HCT116 (cell line): ENCODE measurements at regions not wholly inside any gene's neighbourhood (a gene's known extent, or its start where the extent isn't known, plus 50 kb on each side); places are given as distances from the start of the nearest gene placed in this dataset.

Experiments
- ATAC-seq: fragments of 200-7000 bp; cut with Tn5 transposase; 2 replicates; pipeline ENCODE4 v1.9.1; 2020; ENCODE audit warnings: mild to moderate bottlenecking, moderate library complexity
- BruUV-seq: library from RNA; stranded (reverse); fragments of 400-500 nt; replicated peaks from 2 replicates; lab custom pipeline; 2021; lab: Mats Ljungman, UMichigan
- CTCF ChIA-PET: fragments of 300-600 bp; sonication (Branson Sonifier 250); formaldehyde crosslinking; loops from one replicate; lab custom pipeline; 2021; ENCODE audit warnings: antibody characterized with exemption; lab: Charles Lee
- POLR2A ChIA-PET: fragments of 300-600, 350-600 bp; sonication (Branson Sonifier 250); formaldehyde crosslinking; loops from one replicate; lab custom pipeline; 2021; ENCODE audit warnings: antibody characterized with exemption; lab: Charles Lee
- RAD21 ChIA-PET, 2 experiments: fragments of 300-600 bp; sonication (Branson Sonifier 250); formaldehyde crosslinking; loops; one replicate each; lab custom pipeline; 2023; ENCODE audit warnings: low total read pairs in 2 of 2; ENCODE audit not compliant: uncharacterized antibody in 2 of 2, unreplicated experiment in 2 of 2, low non-redundant PET in 1 of 2; lab: Charles Lee
- DNase-seq: peaks from one replicate; pipeline ENCODE4 v3.0.0-alpha.2; 2010; ENCODE audit warnings: low read depth, low spot score
- H2AFZ ChIP-seq: fragments of 200-600 bp; shearing (Covaris generic), sonication (generic); 2 replicates; pipeline ENCODE4 v1.6.1; 2017; ENCODE audit warnings: low read depth, mixed run types, mixed read lengths, antibody characterized with exemption, low read length; ENCODE audit not compliant: poor library complexity, severe bottlenecking
- H3K27ac ChIP-seq: 2 replicates; pipeline ENCODE4 v1.5.1; 2012; ENCODE audit warnings: low read depth, low read length
- H3K27me3 ChIP-seq: fragments of 200-600 bp; sonication (generic); 2 replicates; pipeline ENCODE4 v1.6.1; 2016; ENCODE audit warnings: mixed run types, low read length, mixed read lengths; ENCODE audit not compliant: insufficient read depth
- H3K36me3 ChIP-seq, 2 experiments: fragments of 200-500 bp in 1 of 2; fragments of 200-600 bp in 1 of 2; sonication (Bioruptor generic) in 1 of 2; sonication (generic) in 1 of 2; 2 replicates each; pipeline versions ENCODE4 v1.5.1 to v1.6.1; 2014 to 2016; ENCODE audit warnings: low read length in 2 of 2, inconsistent platforms in 1 of 2, mixed read lengths in 1 of 2, mixed run types in 1 of 2; ENCODE audit not compliant: insufficient read depth in 2 of 2, control insufficient read depth in 1 of 2
- H3K4me1 ChIP-seq, 2 experiments: fragments of 200-600 bp in 1 of 2; sonication (generic) in 1 of 2; 2 replicates each; pipeline versions ENCODE4 v1.5.1 to v1.6.1; 2012 to 2017; ENCODE audit warnings: low read length in 2 of 2, inconsistent platforms in 1 of 2, mild to moderate bottlenecking in 1 of 2, mixed read lengths in 1 of 2, mixed run types in 1 of 2, moderate library complexity in 1 of 2; ENCODE audit not compliant: insufficient read depth in 2 of 2, control insufficient read depth in 1 of 2
- H3K4me2 ChIP-seq: fragments of 200-600 bp; sonication (generic); 2 replicates; pipeline ENCODE4 v1.6.1; 2017; ENCODE audit warnings: mixed run types, low read length, mixed read lengths
- H3K4me3 ChIP-seq, 2 experiments: fragments of 200-600 bp in 1 of 2; sonication (generic) in 1 of 2; replicated peaks in 1 of 2; 2 replicates each; pipeline ENCODE4 v1.5.1; 2011 to 2016; ENCODE audit warnings: low read length in 2 of 2, control low read depth in 1 of 2, low read depth in 1 of 2, mild to moderate bottlenecking in 1 of 2, mixed read lengths in 1 of 2, mixed run types in 1 of 2
- H3K79me2 ChIP-seq: fragments of 200-600 bp; sonication (generic); 2 replicates; pipeline ENCODE4 v1.6.1; 2017; ENCODE audit warnings: mild to moderate bottlenecking, mixed run types, low read length, moderate library complexity, mixed read lengths; ENCODE audit not compliant: insufficient read depth
- H3K9ac ChIP-seq: fragments of 200-600 bp; sonication (generic); 2 replicates; pipeline ENCODE4 v1.6.1; 2016; ENCODE audit warnings: low read length, mixed read lengths
- H3K9me2 ChIP-seq: fragments of 200-600 bp; sonication (generic), shearing (Covaris generic); 2 replicates; pipeline ENCODE4 v1.6.1; 2017; ENCODE audit warnings: mixed run types, mild to moderate bottlenecking, moderate library complexity; ENCODE audit not compliant: insufficient read depth
- H3K9me3 ChIP-seq, 2 experiments: fragments of 200-500 bp in 1 of 2; fragments of 200-600 bp in 1 of 2; sonication (Bioruptor generic) in 1 of 2; sonication (generic) in 1 of 2; 2 replicates each; pipeline ENCODE4 v1.6.1; 2014 to 2017; ENCODE audit warnings: low read length in 2 of 2, mixed read lengths in 2 of 2, inconsistent platforms in 1 of 2, low read depth in 1 of 2, mild to moderate bottlenecking in 1 of 2, mixed run types in 1 of 2, moderate library complexity in 1 of 2; ENCODE audit not compliant: control insufficient read depth in 1 of 2, insufficient read depth in 1 of 2
- H4K20me1 ChIP-seq: fragments of 200-600 bp; sonication (generic), shearing (Covaris generic); 2 replicates; pipeline ENCODE4 v1.6.1; 2017; ENCODE audit warnings: mixed run types, mild to moderate bottlenecking, moderate library complexity; ENCODE audit not compliant: insufficient read depth
- ATF3 ChIP-seq: IDR thresholded peaks from 2 replicates; pipeline ENCODE4 v1.6.1; 2012
- CBX3 ChIP-seq: IDR thresholded peaks from 2 replicates; pipeline ENCODE4 v1.6.1; 2012; ENCODE audit warnings: low read depth
- CEBPB ChIP-seq: IDR thresholded peaks from 2 replicates; pipeline ENCODE4 v1.6.1; 2012; ENCODE audit warnings: low read depth
- EGR1 ChIP-seq: IDR thresholded peaks from 2 replicates; pipeline ENCODE4 v1.6.1; 2012; ENCODE audit warnings: low read depth
- EZH2 ChIP-seq: fragments of 200-600 bp; sonication (generic); IDR thresholded peaks from 2 replicates; pipeline ENCODE4 v1.6.1; 2017; ENCODE audit warnings: antibody characterized with exemption, mixed run types
- EZH2phosphoT487 ChIP-seq: fragments of 200-600 bp; IDR thresholded peaks from 2 replicates; pipeline ENCODE4 v1.6.1; 2018; ENCODE audit warnings: antibody characterized with exemption, borderline replicate concordance
- FOSL1 ChIP-seq: IDR thresholded peaks from 2 replicates; pipeline ENCODE4 v1.6.1; 2012; ENCODE audit warnings: low read depth
- JUND ChIP-seq: IDR thresholded peaks from 2 replicates; pipeline ENCODE4 v1.6.1; 2012
- POLR2A ChIP-seq: IDR thresholded peaks from 2 replicates; pipeline ENCODE4 v1.7.0; 2011; ENCODE audit warnings: borderline replicate concordance; ENCODE audit not compliant: insufficient read depth, insufficient read length; ENCODE audit errors: extremely low read depth
- POLR2AphosphoS5 ChIP-seq: IDR thresholded peaks from 2 replicates; pipeline ENCODE4 v1.6.1; 2011; ENCODE audit warnings: mild to moderate bottlenecking, low read depth, low read length, moderate library complexity
- SP1 ChIP-seq: IDR thresholded peaks from 2 replicates; pipeline ENCODE4 v1.6.1; 2012; ENCODE audit warnings: low read depth
- SRF ChIP-seq: IDR thresholded peaks from 2 replicates; pipeline ENCODE4 v1.6.1; 2012; ENCODE audit warnings: low read depth
- TCF7L2 ChIP-seq: IDR thresholded peaks from 2 replicates; pipeline ENCODE4 v1.7.0; 2011; ENCODE audit warnings: borderline replicate concordance, inconsistent platforms; ENCODE audit not compliant: insufficient read depth, insufficient read length; ENCODE audit errors: extremely low read depth
- YY1 ChIP-seq: IDR thresholded peaks from 2 replicates; pipeline ENCODE4 v1.6.1; 2011; ENCODE audit warnings: low read length, low read depth, moderate library complexity, mild to moderate bottlenecking; ENCODE audit not compliant: insufficient replicate concordance; ENCODE audit errors: extremely low read depth
- ZFX ChIP-seq: fragments of 450-650 bp; IDR thresholded peaks from 2 replicates; pipeline ENCODE4 v1.6.1; 2017
- intact Hi-C: fragments of 100-400 bp; cut with micrococcal nuclease; formaldehyde crosslinking; loops from 2 replicates; pipeline ENCODE4 v1.10.0; 2022
- TF ChIP-seq, protein P1 (sequence below): IDR thresholded peaks from 2 replicates; pipeline ENCODE4 v1.6.1; 2011; ENCODE audit warnings: mild to moderate bottlenecking, low read length, moderate library complexity; ENCODE audit not compliant: insufficient replicate concordance; ENCODE audit errors: extremely low read depth
- TF ChIP-seq, protein P2 (sequence below): IDR thresholded peaks from 2 replicates; pipeline ENCODE4 v1.6.1; 2012

DNA sequence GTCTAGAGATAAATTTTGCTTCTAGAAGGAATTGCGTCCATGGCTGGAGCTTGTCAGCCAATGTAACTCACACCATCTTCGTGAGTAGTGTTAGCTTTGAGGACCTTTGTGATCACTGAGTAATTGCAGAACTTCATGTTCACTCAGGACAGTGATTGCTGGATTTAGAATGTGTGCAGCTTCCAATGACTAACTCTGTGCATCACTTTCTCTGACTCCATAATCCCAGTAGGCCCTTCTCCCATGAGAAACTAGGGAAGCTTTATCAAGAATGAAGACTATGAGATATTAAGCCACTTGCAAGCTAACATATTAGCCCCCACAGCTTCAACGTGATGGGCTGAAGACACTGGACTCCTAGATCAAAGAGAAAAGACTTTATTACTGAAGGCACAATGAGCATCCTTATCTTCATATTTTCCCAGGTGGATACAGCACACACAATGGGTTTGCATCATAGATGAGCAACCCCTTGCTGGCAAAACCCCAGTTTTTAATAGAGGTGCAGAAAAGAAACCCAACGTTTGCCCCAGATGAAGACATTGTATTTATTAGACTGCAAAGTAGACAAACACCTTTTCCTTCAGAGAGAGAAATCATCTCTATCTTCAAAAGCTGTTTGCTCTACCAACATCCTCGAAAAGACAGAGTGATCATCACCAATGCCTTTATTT, 561.0 kb downstream of the LTN1 start (continued):
- no peak for TF ChIP-seq CBX3
- TF ChIP-seq, all 23 proteins: peak for 0

GRCh38 chr21:28431022-28431421, 561.7 kb downstream of the LTN1 start:
- no peaks in the 10 kb centered on the region for H3K36me3 ChIP-seq
- intact Hi-C loops = no loop called here
- H3K9ac ChIP-seq = no peak overlapping the region
- ChIA-PET RAD21 (no interaction called here), POLR2A (no interaction called here), CTCF (no interaction called here)
- no peak overlapping the region for H3K4me3 ChIP-seq
- no peaks in the 10 kb centered on the region for H3K4me1 ChIP-seq
- ATAC-seq (no peak), DNase-seq (no peak)
- H3K4me2 ChIP-seq = no peak overlapping the region
- H3K79me2 ChIP-seq = no peaks in the 10 kb centered on the region
- BruUV-seq = no TSS peak
- no peak overlapping the region for H2AFZ ChIP-seq
- no peak overlapping the region for H3K27ac ChIP-seq
- H4K20me1 ChIP-seq = no peaks in the 10 kb centered on the region
- no peaks in the 10 kb centered on the region for H3K9me2 ChIP-seq
- peaks cover 10 to 16% of the 10 kb centered on the region in 2 experiments; a peak in 2 of 4 replicates for H3K9me3 ChIP-seq
- TF ChIP-seq POLR2AphosphoS5 (no peak), POLR2A (no peak), SP1 (no peak), EZH2 (no peak), EZH2phosphoT487 (no peak), CEBPB (no peak), ATF3 (no peak), YY1 (no peak), ZFX (no peak), EGR1 (no peak), JUND (no peak), FOSL1 (no peak), SRF (no peak), TCF7L2 (no peak)
- TF ChIP-seq, protein P1, sequence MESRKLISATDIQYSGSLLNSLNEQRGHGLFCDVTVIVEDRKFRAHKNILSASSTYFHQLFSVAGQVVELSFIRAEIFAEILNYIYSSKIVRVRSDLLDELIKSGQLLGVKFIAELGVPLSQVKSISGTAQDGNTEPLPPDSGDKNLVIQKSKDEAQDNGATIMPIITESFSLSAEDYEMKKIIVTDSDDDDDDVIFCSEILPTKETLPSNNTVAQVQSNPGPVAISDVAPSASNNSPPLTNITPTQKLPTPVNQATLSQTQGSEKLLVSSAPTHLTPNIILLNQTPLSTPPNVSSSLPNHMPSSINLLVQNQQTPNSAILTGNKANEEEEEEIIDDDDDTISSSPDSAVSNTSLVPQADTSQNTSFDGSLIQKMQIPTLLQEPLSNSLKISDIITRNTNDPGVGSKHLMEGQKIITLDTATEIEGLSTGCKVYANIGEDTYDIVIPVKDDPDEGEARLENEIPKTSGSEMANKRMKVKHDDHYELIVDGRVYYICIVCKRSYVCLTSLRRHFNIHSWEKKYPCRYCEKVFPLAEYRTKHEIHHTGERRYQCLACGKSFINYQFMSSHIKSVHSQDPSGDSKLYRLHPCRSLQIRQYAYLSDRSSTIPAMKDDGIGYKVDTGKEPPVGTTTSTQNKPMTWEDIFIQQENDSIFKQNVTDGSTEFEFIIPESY = no peak
- TF ChIP-seq, protein P2, sequence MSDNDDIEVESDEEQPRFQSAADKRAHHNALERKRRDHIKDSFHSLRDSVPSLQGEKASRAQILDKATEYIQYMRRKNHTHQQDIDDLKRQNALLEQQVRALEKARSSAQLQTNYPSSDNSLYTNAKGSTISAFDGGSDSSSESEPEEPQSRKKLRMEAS = no peak
- no peaks in the 10 kb centered on the region for H3K27me3 ChIP-seq
